H1 (cell line): ENCODE measurements at regions not wholly inside any gene's neighbourhood (a gene's known extent, or its start where the extent isn't known, plus 50 kb on each side); places are given as distances from the start of the nearest gene placed in this dataset.

Experiments used
- CTCF ChIA-PET: fragments of 300-600 bp; sonication (Branson Sonifier 250); formaldehyde crosslinking; loops from one replicate; lab custom pipeline; 2021; ENCODE audit not compliant: partially characterized antibody; lab: Charles Lee
- POLR2A ChIA-PET: fragments of 300-600 bp; sonication (Branson Sonifier 250); formaldehyde crosslinking; loops from one replicate; lab custom pipeline; 2021; ENCODE audit warnings: inconsistent platforms; ENCODE audit not compliant: partially characterized antibody; lab: Charles Lee
- DNase-seq, 2 experiments: peaks; one replicate each; pipeline versions ENCODE4 v3.0.0 to v3.0.0-alpha.2; 2010 to 2022; ENCODE audit warnings: low spot score in 2 of 2, low read depth in 1 of 2, mixed read lengths in 1 of 2
- FAIRE-seq: peaks from 2 replicates; lab custom pipeline; 2011; peaks lifted over from hg19 to GRCh38; lab: Jason Lieb, UNC
- H2AFZ ChIP-seq: 2 replicates; pipeline ENCODE4 v1.8.1; 2012; ENCODE audit warnings: low read length, inconsistent platforms
- H2AK5ac ChIP-seq: 2 replicates; pipeline ENCODE4 v1.6.1; 2013; ENCODE audit warnings: low read depth, low read length
- H2BK120ac ChIP-seq: replicated peaks from 2 replicates; pipeline ENCODE3; 2013; ENCODE audit warnings: low read depth, low read length, inconsistent platforms
- H2BK12ac ChIP-seq: 2 replicates; pipeline ENCODE4 v1.6.1; 2013; ENCODE audit warnings: low read depth, low read length
- H2BK15ac ChIP-seq: 2 replicates; pipeline ENCODE4 v1.6.1; 2013; ENCODE audit warnings: low read length
- H2BK20ac ChIP-seq: 2 replicates; pipeline ENCODE4 v1.6.1; 2013; ENCODE audit warnings: low read length
- H2BK5ac ChIP-seq: 2 replicates; pipeline ENCODE4 v1.6.1; 2013; ENCODE audit warnings: low read depth, low read length
- H3K14ac ChIP-seq: 2 replicates; pipeline ENCODE4 v1.6.1; 2013; ENCODE audit warnings: inconsistent platforms; ENCODE audit not compliant: insufficient read length
- H3K18ac ChIP-seq: 2 replicates; pipeline ENCODE4 v1.6.1; 2013; ENCODE audit warnings: low read length; ENCODE audit errors: extremely low read depth
- H3K23ac ChIP-seq: 2 replicates; pipeline ENCODE4 v1.6.1; 2013; ENCODE audit warnings: inconsistent platforms; ENCODE audit not compliant: insufficient read length
- H3K23me2 ChIP-seq: 2 replicates; pipeline ENCODE4 v1.6.1; 2013; ENCODE audit warnings: low read depth, low read length
- H3K27ac ChIP-seq: 2 replicates; pipeline ENCODE4 v1.6.1; 2011; ENCODE audit warnings: low read depth, low read length, inconsistent platforms
- H3K27me3 ChIP-seq, 4 experiments: replicated peaks in 1 of 4; 1 replicate in 1 of 4; 2 replicates in 3 of 4; pipeline versions ENCODE4 v1.6.1 to v1.8.1; 2011 to 2013; ENCODE audit warnings: low read length in 3 of 4, mild to moderate bottlenecking in 3 of 4, inconsistent platforms in 2 of 4, mixed read lengths in 2 of 4, moderate library complexity in 1 of 4; ENCODE audit not compliant: control insufficient read depth in 3 of 4, insufficient read depth in 3 of 4; ENCODE audit errors: extremely low read depth in 1 of 4
- H3K36me3 ChIP-seq, 4 experiments: 2 replicates each; pipeline versions ENCODE4 v1.6.1 to v1.8.1; 2011 to 2013; ENCODE audit warnings: mild to moderate bottlenecking in 4 of 4, low read length in 3 of 4, moderate library complexity in 2 of 4, control low read depth in 1 of 4, inconsistent platforms in 1 of 4; ENCODE audit not compliant: insufficient read depth in 4 of 4, control insufficient read depth in 2 of 4
- H3K4ac ChIP-seq: replicated peaks from 2 replicates; pipeline ENCODE3; 2013; ENCODE audit warnings: low read length, low read depth, mixed read lengths, inconsistent platforms; ENCODE audit not compliant: insufficient read length
- H3K4me1 ChIP-seq, 4 experiments: replicated peaks in 1 of 4; 1 replicate in 1 of 4; 2 replicates in 3 of 4; pipeline versions ENCODE4 v1.6.1 to v1.8.1; 2011 to 2013; ENCODE audit warnings: low read length in 3 of 4, inconsistent platforms in 2 of 4, mixed read lengths in 1 of 4; ENCODE audit not compliant: insufficient read depth in 4 of 4, control insufficient read depth in 3 of 4
- H3K4me2 ChIP-seq, 2 experiments: 2 replicates each; pipeline versions ENCODE4 v1.6.1 to v1.8.1; 2011 to 2013; ENCODE audit warnings: low read depth in 2 of 2, low read length in 2 of 2, control low read depth in 1 of 2, inconsistent platforms in 1 of 2, mild to moderate bottlenecking in 1 of 2; ENCODE audit not compliant: insufficient read depth in 1 of 2
- H3K4me3 ChIP-seq, 4 experiments: fragments of 200-600, 300-600 bp in 1 of 4; sonication (generic), shearing (Covaris generic), sonication (Bioruptor Twin) in 1 of 4; 2 replicates each; pipeline versions ENCODE4 v1.5.1 to v1.8.1; 2011 to 2016; ENCODE audit warnings: low read length in 4 of 4, low read depth in 3 of 4, control low read depth in 2 of 4, inconsistent platforms in 2 of 4, mild to moderate bottlenecking in 2 of 4, mixed read lengths in 1 of 4, moderate library complexity in 1 of 4; ENCODE audit not compliant: insufficient read depth in 2 of 4; ENCODE audit errors: extremely low read depth in 1 of 4
- H3K56ac ChIP-seq: replicated peaks from 2 replicates; pipeline ENCODE3; 2013; ENCODE audit warnings: low read depth, mild to moderate bottlenecking, mixed read lengths, low read length, inconsistent platforms; ENCODE audit not compliant: insufficient read length
- H3K79me1 ChIP-seq: 2 replicates; pipeline ENCODE4 v1.6.1; 2013; ENCODE audit warnings: low read depth, low read length, control low read depth
- H3K79me2 ChIP-seq, 2 experiments: 2 replicates each; pipeline versions ENCODE4 v1.6.1 to v1.8.1; 2012 to 2013; ENCODE audit warnings: low read length in 2 of 2, mild to moderate bottlenecking in 2 of 2, inconsistent platforms in 1 of 2; ENCODE audit not compliant: insufficient read depth in 2 of 2, control insufficient read depth in 1 of 2
- H3K9ac ChIP-seq, 4 experiments: replicated peaks in 1 of 4; 1 replicate in 1 of 4; 2 replicates in 3 of 4; pipeline versions ENCODE4 v1.6.1 to v1.8.1; 2011 to 2013; ENCODE audit warnings: low read depth in 3 of 4, low read length in 3 of 4, control low read depth in 2 of 4, mild to moderate bottlenecking in 2 of 4, moderate library complexity in 2 of 4, inconsistent platforms in 1 of 4; ENCODE audit errors: extremely low read depth in 1 of 4
- H3K9me3 ChIP-seq, 2 experiments: 2 replicates each; pipeline versions ENCODE4 v1.6.1 to v1.8.1; 2012 to 2013; ENCODE audit warnings: mild to moderate bottlenecking in 2 of 2, moderate library complexity in 2 of 2, control low read depth in 1 of 2, inconsistent platforms in 1 of 2, low read depth in 1 of 2, low read length in 1 of 2, mixed read lengths in 1 of 2; ENCODE audit not compliant: insufficient read depth in 2 of 2
- H4K20me1 ChIP-seq, 2 experiments: replicated peaks in 1 of 2; 2 replicates each; pipeline versions ENCODE3 to v1.8.1; 2011 to 2013; ENCODE audit warnings: inconsistent platforms in 2 of 2, low read length in 2 of 2, mild to moderate bottlenecking in 1 of 2; ENCODE audit not compliant: insufficient read depth in 2 of 2, control insufficient read depth in 1 of 2
- H4K5ac ChIP-seq: 2 replicates; pipeline ENCODE4 v1.6.1; 2013; ENCODE audit warnings: low read length, low read depth, mixed read lengths, inconsistent platforms; ENCODE audit not compliant: insufficient read length
- H4K8ac ChIP-seq: 2 replicates; pipeline ENCODE4 v1.8.0; 2013; ENCODE audit warnings: mild to moderate bottlenecking, moderate library complexity, low read length, inconsistent platforms; ENCODE audit not compliant: insufficient read depth; ENCODE audit errors: extremely low read depth
- H4K91ac ChIP-seq: replicated peaks from 2 replicates; pipeline ENCODE3; 2013; ENCODE audit warnings: low read length, mixed read lengths, inconsistent platforms; ENCODE audit not compliant: insufficient read length
- BACH1 ChIP-seq: IDR thresholded peaks from 2 replicates; pipeline ENCODE4 v1.6.1; 2012; ENCODE audit warnings: low read length, improper control_type of control experiment
- RBBP5 ChIP-seq: IDR thresholded peaks from 2 replicates; pipeline ENCODE4 v1.7.1; 2012; ENCODE audit warnings: low read depth, mild to moderate bottlenecking, inconsistent platforms, low read length, moderate library complexity, borderline replicate concordance
- SP1 ChIP-seq: IDR thresholded peaks from 2 replicates; pipeline ENCODE4 v1.6.1; 2011; ENCODE audit warnings: low read depth, low read length
- SUZ12 ChIP-seq: fragments of 200-600 bp; sonication (generic); IDR thresholded peaks from 2 replicates; pipeline ENCODE4 v1.6.1; 2012; ENCODE audit warnings: mild to moderate bottlenecking, inconsistent platforms, low read length, moderate library complexity, mixed read lengths
- USF2 ChIP-seq: IDR thresholded peaks from 2 replicates; pipeline ENCODE4 v1.6.1; 2011; ENCODE audit warnings: low read length, improper control_type of control experiment
- WGBS, 2 experiments: shearing (Covaris generic) in 1 of 2; methylation state at CpG; one replicate each; pipeline versions ENCODE4 v1.1.6 to v1.1.7; 2013 to 2015; ENCODE audit warnings: low lambda C conversion rate in 2 of 2, mixed read lengths in 2 of 2, inconsistent platforms in 1 of 2, low coverage in 1 of 2, missing lambda C conversion rate in 1 of 2; ENCODE audit not compliant: insufficient replicate concordance in 2 of 2, insufficient coverage in 1 of 2, insufficient read length in 1 of 2; ENCODE audit errors: extremely low coverage in 1 of 2, missing lambda C conversion rate in 1 of 2; 5-methylcytosine and 5-hydroxymethylcytosine counted together

GRCh38 chr11:26037716-26038115 is 294.2 kb upstream of the ANO3 start:
- FAIRE-seq, result no peak
- H2AFZ ChIP-seq, result no peak overlapping the region

More at GRCh38 chr11:26037716-26038115, 294.2 kb upstream of the ANO3 start:
- WGBS, 2 experiments, result 90% methylated on average over 2 of the region's 2 CpGs; no CpG with 5 or more reads in 1 of the 2 experiments
- Histone ChIP-seq H3K27me3 (no peaks in the 10 kb centered on the region), H3K9me3 (no peaks in the 10 kb centered on the region), H3K23me2 (no peaks in the 10 kb centered on the region), H4K8ac (no peak overlapping the region), H3K4ac (no peak overlapping the region), H2BK12ac (no peak overlapping the region), H3K79me2 (no peaks in the 10 kb centered on the region), H2BK20ac (no peak overlapping the region), H2AK5ac (no peak overlapping the region), H2BK15ac (no peak overlapping the region), H2BK5ac (no peak overlapping the region), H3K4me1 (no peaks in the 10 kb centered on the region), H3K56ac (no peak overlapping the region), H3K23ac (no peak overlapping the region), H4K91ac (no peak overlapping the region), H4K5ac (no peak overlapping the region), H4K20me1 (no peaks in the 10 kb centered on the region), H3K36me3 (no peaks in the 10 kb centered on the region), H3K9ac (no peak overlapping the region), H3K4me2 (no peak overlapping the region), H3K14ac (no peak overlapping the region), H3K4me3 (no peak overlapping the region), H3K79me1 (no peaks in the 10 kb centered on the region), H3K18ac (no peak overlapping the region), H3K27ac (no peak overlapping the region), H2BK120ac (no peak overlapping the region)
- ChIA-PET CTCF (no interaction called here), POLR2A (interaction anchor here (0.6 kb wide), 1 partner anchor 49 kb away, joined by 3 read pairs; no protein-coding TSS in a partner anchor)
- no peak for DNase-seq
- TF ChIP-seq SUZ12 (no peak), BACH1 (no peak), SP1 (no peak), RBBP5 (no peak), USF2 (no peak)
